ENCODE measurements at regions not wholly inside any gene's neighbourhood (a gene's known extent, or its start where the extent isn't known, plus 50 kb on each side); places are given as distances from the start of the nearest gene placed in this dataset.

DNA sequence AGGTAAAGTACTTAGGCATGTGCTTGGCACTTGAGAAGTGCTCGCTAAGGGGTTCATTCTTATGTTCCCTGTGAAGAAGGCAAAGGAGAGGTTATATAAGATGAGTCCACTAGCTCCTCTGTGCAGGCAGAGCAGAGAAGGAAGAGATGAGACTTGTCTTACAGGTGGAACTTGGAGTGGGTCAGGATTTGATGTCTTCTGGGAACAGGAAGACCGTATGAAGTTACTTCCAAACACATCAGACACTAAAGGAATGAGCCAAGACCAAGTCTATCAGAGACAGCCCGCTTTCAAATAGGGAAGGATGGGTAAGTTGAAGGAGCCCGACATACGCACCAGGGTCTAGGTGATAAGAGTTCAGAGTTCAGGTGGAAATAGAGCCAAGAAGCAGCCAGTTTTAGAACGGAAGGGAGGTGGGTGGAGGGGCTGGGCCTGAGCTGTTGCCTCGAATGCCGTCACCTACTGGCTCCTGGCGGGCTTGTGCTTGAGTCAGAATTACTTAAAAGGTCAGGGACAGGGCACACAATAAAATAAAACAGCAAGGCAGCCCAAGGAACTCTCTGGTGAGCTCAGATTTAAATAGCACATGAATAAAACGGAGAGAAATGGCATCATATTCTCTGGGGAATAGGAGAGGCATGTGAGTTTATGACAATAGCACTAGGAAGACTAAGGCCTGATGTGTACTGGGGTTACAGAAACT lies 56.1 kb upstream of the GRB10 start (continued):
- TF ChIP-seq, protein P1, sequence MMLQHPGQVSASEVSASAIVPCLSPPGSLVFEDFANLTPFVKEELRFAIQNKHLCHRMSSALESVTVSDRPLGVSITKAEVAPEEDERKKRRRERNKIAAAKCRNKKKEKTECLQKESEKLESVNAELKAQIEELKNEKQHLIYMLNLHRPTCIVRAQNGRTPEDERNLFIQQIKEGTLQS (IDR thresholded peaks at IDR 0.05) = no peak
- no peak for TF ChIP-seq NR2F2 (IDR thresholded peaks at IDR 0.05)
- TF ChIP-seq RXRA (IDR thresholded peaks at IDR 0.05) = no peak

DNA sequence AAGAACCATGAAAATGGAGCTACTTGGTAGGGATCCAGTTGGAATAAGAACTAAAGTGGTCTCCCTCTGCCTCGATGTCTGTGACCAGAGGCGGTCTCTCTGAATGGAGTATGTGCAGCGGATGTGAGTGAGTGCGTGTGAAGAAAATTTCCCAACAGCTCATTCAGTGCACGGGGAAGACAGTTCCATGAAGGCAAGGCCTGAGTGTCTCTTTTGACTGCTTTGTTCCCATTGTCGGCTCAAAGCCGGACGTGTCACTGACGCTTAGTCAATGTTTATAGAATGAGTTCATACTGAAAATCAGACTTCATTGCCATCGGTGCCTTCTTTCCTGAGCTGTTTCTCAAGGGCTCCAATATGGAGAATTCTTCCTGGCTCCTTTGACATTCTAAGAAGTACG lies 55.3 kb upstream of the GRB10 start:
- TF ChIP-seq EGR1 (IDR thresholded peaks at IDR 0.05; ENCODE audit: low read depth in 2 of 2) (no peak), FOXA1 (IDR thresholded peaks at IDR 0.05) (no peak), RAD21 (IDR thresholded peaks at IDR 0.05) (no peak)
- Histone ChIP-seq H3K27me3 (ENCODE audit: control insufficient read depth in 4 of 4, insufficient read depth in 4 of 4, low read length in 3 of 4) (no peaks in the 10 kb centered on the region), H3K9me3 (ENCODE audit: control insufficient read depth in 4 of 4, low read length in 3 of 4) (no peaks in the 10 kb centered on the region), H3K36me3 (ENCODE audit: control insufficient read depth in 4 of 4, insufficient read depth in 3 of 4, low read depth in 1 of 4, low read length in 3 of 4) (no peaks in the 10 kb centered on the region), H3K27ac (ENCODE audit: low read depth in 1 of 2, low read length in 2 of 2) (no peak overlapping the region), H3K4me1 (ENCODE audit: control insufficient read depth in 4 of 4, insufficient read depth in 4 of 4, low read length in 3 of 4) (no peaks in the 10 kb centered on the region), H3K9ac (ENCODE audit: low read depth in 1 of 2, low read length in 2 of 2) (no peak overlapping the region), H3K4me3 (ENCODE audit: low read depth in 1 of 3, low read length in 3 of 3) (no peak overlapping the region)
- DNase-seq (ENCODE audit: low spot score) = no peak
- WGBS = 93% methylated on average over 11 of the region's 11 CpGs

DNA sequence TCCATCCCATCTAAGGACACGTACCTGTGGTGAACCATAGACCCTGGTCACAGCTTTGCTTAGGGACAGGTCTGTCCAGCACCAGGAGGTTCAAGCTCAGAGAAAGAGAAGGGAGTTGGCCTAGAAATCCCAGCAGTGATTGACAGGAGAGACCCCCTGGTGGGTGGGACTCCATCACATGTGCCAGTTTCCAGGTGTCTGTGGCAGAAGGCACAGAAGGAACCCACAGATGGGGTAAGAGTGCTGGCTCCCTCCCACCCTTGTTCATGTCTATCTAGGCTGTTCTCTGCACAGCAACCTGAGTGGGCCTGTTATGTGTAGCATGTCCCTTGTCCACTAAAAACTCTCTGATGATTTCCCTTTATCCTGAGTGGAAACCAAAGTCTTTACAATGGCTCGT lies 54.0 kb upstream of the GRB10 start:
- H3K9me3 ChIP-seq (ENCODE audit: control insufficient read depth in 4 of 4, low read length in 3 of 4) = no peaks in the 10 kb centered on the region
- no peak overlapping the region for H3K4me3 ChIP-seq (ENCODE audit: low read depth in 1 of 3, low read length in 3 of 3)
- WGBS = 90% methylated on average over 2 of the region's 2 CpGs
- TF ChIP-seq RAD21 (IDR thresholded peaks at IDR 0.05) (no peak), FOXA2 (IDR thresholded peaks at IDR 0.05) (no peak), EGR1 (IDR thresholded peaks at IDR 0.05; ENCODE audit: low read depth in 2 of 2) (no peak), TAF1 (conservative IDR thresholded peaks at IDR 0.05) (no peak), SP1 (IDR thresholded peaks at IDR 0.05) (no peak), NR2F2 (IDR thresholded peaks at IDR 0.05) (no peak), JUND (IDR thresholded peaks at IDR 0.05) (no peak), YY1 (IDR thresholded peaks at IDR 0.05) (no peak)
- TF ChIP-seq, protein P2, sequence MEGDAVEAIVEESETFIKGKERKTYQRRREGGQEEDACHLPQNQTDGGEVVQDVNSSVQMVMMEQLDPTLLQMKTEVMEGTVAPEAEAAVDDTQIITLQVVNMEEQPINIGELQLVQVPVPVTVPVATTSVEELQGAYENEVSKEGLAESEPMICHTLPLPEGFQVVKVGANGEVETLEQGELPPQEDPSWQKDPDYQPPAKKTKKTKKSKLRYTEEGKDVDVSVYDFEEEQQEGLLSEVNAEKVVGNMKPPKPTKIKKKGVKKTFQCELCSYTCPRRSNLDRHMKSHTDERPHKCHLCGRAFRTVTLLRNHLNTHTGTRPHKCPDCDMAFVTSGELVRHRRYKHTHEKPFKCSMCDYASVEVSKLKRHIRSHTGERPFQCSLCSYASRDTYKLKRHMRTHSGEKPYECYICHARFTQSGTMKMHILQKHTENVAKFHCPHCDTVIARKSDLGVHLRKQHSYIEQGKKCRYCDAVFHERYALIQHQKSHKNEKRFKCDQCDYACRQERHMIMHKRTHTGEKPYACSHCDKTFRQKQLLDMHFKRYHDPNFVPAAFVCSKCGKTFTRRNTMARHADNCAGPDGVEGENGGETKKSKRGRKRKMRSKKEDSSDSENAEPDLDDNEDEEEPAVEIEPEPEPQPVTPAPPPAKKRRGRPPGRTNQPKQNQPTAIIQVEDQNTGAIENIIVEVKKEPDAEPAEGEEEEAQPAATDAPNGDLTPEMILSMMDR (IDR thresholded peaks at IDR 0.05; ENCODE audit: low read depth, low read length, missing input control) = no peak
- TF ChIP-seq, protein P1 (IDR thresholded peaks at IDR 0.05) = no peak
- TF ChIP-seq, protein P3, sequence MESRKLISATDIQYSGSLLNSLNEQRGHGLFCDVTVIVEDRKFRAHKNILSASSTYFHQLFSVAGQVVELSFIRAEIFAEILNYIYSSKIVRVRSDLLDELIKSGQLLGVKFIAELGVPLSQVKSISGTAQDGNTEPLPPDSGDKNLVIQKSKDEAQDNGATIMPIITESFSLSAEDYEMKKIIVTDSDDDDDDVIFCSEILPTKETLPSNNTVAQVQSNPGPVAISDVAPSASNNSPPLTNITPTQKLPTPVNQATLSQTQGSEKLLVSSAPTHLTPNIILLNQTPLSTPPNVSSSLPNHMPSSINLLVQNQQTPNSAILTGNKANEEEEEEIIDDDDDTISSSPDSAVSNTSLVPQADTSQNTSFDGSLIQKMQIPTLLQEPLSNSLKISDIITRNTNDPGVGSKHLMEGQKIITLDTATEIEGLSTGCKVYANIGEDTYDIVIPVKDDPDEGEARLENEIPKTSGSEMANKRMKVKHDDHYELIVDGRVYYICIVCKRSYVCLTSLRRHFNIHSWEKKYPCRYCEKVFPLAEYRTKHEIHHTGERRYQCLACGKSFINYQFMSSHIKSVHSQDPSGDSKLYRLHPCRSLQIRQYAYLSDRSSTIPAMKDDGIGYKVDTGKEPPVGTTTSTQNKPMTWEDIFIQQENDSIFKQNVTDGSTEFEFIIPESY (IDR thresholded peaks at IDR 0.05) = no peak
- no peak overlapping the region for H3K9ac ChIP-seq (ENCODE audit: low read depth in 1 of 2, low read length in 2 of 2)
- H3K4me1 ChIP-seq (ENCODE audit: control insufficient read depth in 4 of 4, insufficient read depth in 4 of 4, low read length in 3 of 4) = no peaks in the 10 kb centered on the region
- no peaks in the 10 kb centered on the region for H3K36me3 ChIP-seq (ENCODE audit: control insufficient read depth in 4 of 4, insufficient read depth in 3 of 4, low read depth in 1 of 4, low read length in 3 of 4)
- H3K27me3 ChIP-seq (ENCODE audit: control insufficient read depth in 4 of 4, insufficient read depth in 4 of 4, low read length in 3 of 4) = no peaks in the 10 kb centered on the region
- no peak overlapping the region for H3K27ac ChIP-seq (ENCODE audit: low read depth in 1 of 2, low read length in 2 of 2)
- no peak for DNase-seq (ENCODE audit: low spot score)

All from liver (tissue), 8 donors.